CD4-positive, alpha-beta memory T cell (primary cell): ENCODE measurements at regions not wholly inside any gene's neighbourhood (a gene's known extent, or its start where the extent isn't known, plus 50 kb on each side); places are given as distances from the start of the nearest gene placed in this dataset.
A peak's percentile ranks its signal among the peaks of the same experiment; 100 is the strongest.

Experiments
- CTCF ChIA-PET: fragments of 350-600 bp; sonication (Branson Sonifier 250); formaldehyde crosslinking; loops from one replicate; lab custom pipeline; 2021; ENCODE audit warnings: inconsistent platforms; ENCODE audit not compliant: partially characterized antibody; lab: Charles Lee
- POLR2A ChIA-PET: fragments of 350-600 bp; sonication (Branson Sonifier 250); formaldehyde crosslinking; loops from one replicate; lab custom pipeline; 2021; ENCODE audit not compliant: partially characterized antibody; lab: Charles Lee
- DNase-seq, 5 donors: peaks; one replicate each; pipeline versions ENCODE4 v3.0.0 to v3.0.0-alpha.2; 2020 to 2022; ENCODE audit warnings: mixed read lengths in 1 of 5
- H3K27ac ChIP-seq: one replicate; pipeline ENCODE4 v1.7.0; 2013; ENCODE audit warnings: low read depth, low read length
- H3K27me3 ChIP-seq: 2 replicates; pipeline ENCODE4 v1.7.0; 2013; ENCODE audit warnings: mild to moderate bottlenecking, low read length, moderate library complexity; ENCODE audit not compliant: insufficient read depth
- H3K36me3 ChIP-seq: 2 replicates; pipeline ENCODE4 v1.7.0; 2013; ENCODE audit warnings: mild to moderate bottlenecking, low read length, moderate library complexity; ENCODE audit not compliant: insufficient read depth
- H3K4me1 ChIP-seq: 2 replicates; pipeline ENCODE4 v1.7.0; 2013; ENCODE audit warnings: mild to moderate bottlenecking, low read length, moderate library complexity; ENCODE audit not compliant: insufficient read depth
- H3K4me3 ChIP-seq, 2 donors: one replicate each; pipeline ENCODE4 v1.7.0; 2013; ENCODE audit warnings: low read length in 2 of 2, mild to moderate bottlenecking in 1 of 2
- H3K9me3 ChIP-seq, 2 donors: one replicate each; pipeline ENCODE4 v1.7.0; 2013; ENCODE audit warnings: low read length in 2 of 2, control low read depth in 1 of 2; ENCODE audit not compliant: control insufficient read depth in 1 of 2
- H3K27ac Mint-ChIP-seq, 7 donors: one replicate each; pipeline ENCODE4 v1.8.0; 2020 to 2021; ENCODE audit warnings: mixed read lengths in 7 of 7, mild to moderate bottlenecking in 6 of 7, inconsistent platforms in 3 of 7, moderate library complexity in 3 of 7
- H3K27me3 Mint-ChIP-seq, 2 donors: one replicate each; pipeline ENCODE4 v1.8.0; 2020 to 2021; ENCODE audit warnings: mixed read lengths in 2 of 2
- H3K36me3 Mint-ChIP-seq, 2 donors: one replicate each; pipeline ENCODE4 v1.8.0; 2020 to 2021; ENCODE audit warnings: mixed read lengths in 2 of 2, inconsistent platforms in 1 of 2, mild to moderate bottlenecking in 1 of 2
- H3K4me1 Mint-ChIP-seq, 4 donors: one replicate each; pipeline ENCODE4 v1.8.0; 2020 to 2021; ENCODE audit warnings: mixed read lengths in 4 of 4, mild to moderate bottlenecking in 1 of 4
- H3K4me3 Mint-ChIP-seq, 8 donors: one replicate each; pipeline ENCODE4 v1.8.0; 2020 to 2021; ENCODE audit warnings: mixed read lengths in 8 of 8, mild to moderate bottlenecking in 7 of 8, moderate library complexity in 6 of 8, inconsistent platforms in 3 of 8
- H3K9me3 Mint-ChIP-seq, 8 donors: one replicate each; pipeline ENCODE4 v1.8.0; 2020 to 2021; ENCODE audit warnings: mixed read lengths in 8 of 8, mild to moderate bottlenecking in 5 of 8, inconsistent platforms in 3 of 8, moderate library complexity in 1 of 8
- intact Hi-C: fragments of 100-400 bp; cut with micrococcal nuclease; formaldehyde crosslinking; loops from one replicate; pipeline ENCODE4 v1.15.1; 2023

DNA sequence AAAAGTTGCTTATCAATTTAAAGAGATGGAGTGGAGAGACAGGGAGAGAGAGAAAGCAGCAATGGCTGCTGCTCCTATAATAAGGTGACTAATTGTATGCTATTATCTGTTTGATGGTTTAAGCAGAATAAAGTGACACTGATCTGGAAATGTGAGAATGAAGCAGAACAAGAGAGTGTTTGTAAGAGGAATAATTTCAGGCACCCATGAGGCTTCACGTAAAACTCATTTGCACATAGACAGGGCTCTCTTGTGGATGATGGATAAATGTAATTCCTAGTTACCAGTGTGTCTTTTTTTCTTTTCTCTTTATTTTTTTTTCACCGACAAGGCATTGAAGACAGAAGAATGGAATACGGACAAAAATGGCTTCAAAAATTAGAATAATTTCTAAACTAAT is 228.8 kb upstream of the TYRP1 start:
- no peak for DNase-seq
- no peak overlapping the region for H3K27ac ChIP-seq
- H3K4me3 ChIP-seq = no peak overlapping the region
- H3K4me1 ChIP-seq = no peaks in the 10 kb centered on the region
- no peaks in the 10 kb centered on the region for H3K36me3 ChIP-seq
- no peaks in the 10 kb centered on the region for H3K36me3 Mint-ChIP-seq
- H3K27me3 ChIP-seq = no peaks in the 10 kb centered on the region
- peaks cover 0 to 31% (median 20%) of the 10 kb centered on the region in 8 donors for H3K9me3 Mint-ChIP-seq
- POLR2A ChIA-PET = no interaction called here
- no peaks in the 10 kb centered on the region for H3K4me1 Mint-ChIP-seq
- no peaks in the 10 kb centered on the region for H3K9me3 ChIP-seq
- H3K27me3 Mint-ChIP-seq = no peaks in the 10 kb centered on the region
- intact Hi-C loops = no loop called here
- H3K27ac Mint-ChIP-seq = no peak overlapping the region
- H3K4me3 Mint-ChIP-seq = no peak overlapping the region
- CTCF ChIA-PET = no interaction called here

DNA sequence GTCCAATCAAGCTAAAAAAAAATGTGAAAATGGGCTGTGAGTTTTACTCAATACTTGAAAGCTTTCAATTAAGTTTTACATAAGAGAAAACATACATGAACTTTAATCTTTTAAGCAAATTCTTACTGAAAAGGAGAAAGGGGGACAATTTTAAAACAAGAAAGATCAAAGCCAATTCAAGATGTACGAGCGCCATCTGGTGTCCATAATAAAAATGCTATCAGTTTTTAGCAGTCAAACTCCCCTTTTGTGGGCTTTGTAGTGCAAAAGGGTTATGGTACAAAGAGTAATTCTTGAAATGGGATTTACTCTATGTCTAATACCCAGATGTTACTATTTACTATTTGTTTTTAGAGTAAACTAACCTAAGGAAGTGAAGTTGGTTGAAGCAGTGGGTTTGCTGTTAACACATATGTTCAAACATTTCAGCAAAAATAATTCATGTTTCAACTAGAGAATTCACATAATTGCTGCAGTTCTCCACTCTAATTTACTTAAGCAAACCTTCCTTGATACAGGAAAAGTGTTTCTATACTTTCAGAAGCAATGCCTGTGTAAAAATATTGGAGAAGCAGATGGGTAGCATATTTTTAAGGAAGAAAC is 228.2 kb upstream of the TYRP1 start:
- intact Hi-C loops = no loop called here
- Mint-ChIP-seq H3K9me3 (peaks cover 0 to 34% (median 22%) of the 10 kb centered on the region in 8 donors), H3K36me3 (no peaks in the 10 kb centered on the region), H3K4me1 (no peaks in the 10 kb centered on the region), H3K27me3 (no peaks in the 10 kb centered on the region), H3K4me3 (no peak overlapping the region), H3K27ac (no peak overlapping the region)
- no peaks in the 10 kb centered on the region for H3K36me3 ChIP-seq
- ChIA-PET POLR2A (no interaction called here), CTCF (no interaction called here)
- no peaks in the 10 kb centered on the region for H3K27me3 ChIP-seq
- H3K4me3 ChIP-seq = no peak overlapping the region
- H3K27ac ChIP-seq = no peak overlapping the region
- H3K4me1 ChIP-seq = no peaks in the 10 kb centered on the region
- no peak for DNase-seq
- no peaks in the 10 kb centered on the region for H3K9me3 ChIP-seq

DNA sequence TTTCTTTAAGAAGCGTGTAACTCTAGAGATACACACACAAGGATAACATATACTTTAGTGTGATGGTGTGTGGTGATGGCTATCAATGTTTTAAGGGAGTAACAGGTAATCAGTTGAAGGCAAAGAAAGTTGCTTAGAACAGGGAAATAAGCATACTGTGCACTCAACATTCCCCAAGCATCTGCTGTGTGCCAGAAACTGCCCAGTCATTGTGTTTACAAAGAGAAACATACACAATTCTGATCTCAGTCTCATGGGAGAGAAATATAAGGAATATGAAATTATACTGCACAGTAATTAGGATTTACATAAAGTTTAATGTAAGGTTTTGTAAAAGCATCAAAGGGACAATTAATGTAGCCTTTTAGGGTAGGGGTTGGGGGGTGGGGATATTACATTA is 224.1 kb upstream of the TYRP1 start:
- H3K4me1 Mint-ChIP-seq = no peaks in the 10 kb centered on the region
- H3K27me3 ChIP-seq = no peaks in the 10 kb centered on the region
- H3K9me3 Mint-ChIP-seq = peaks cover 0 to 21% (median 15%) of the 10 kb centered on the region in 8 donors
- H3K4me3 Mint-ChIP-seq = no peak overlapping the region
- no peaks in the 10 kb centered on the region for H3K4me1 ChIP-seq
- no peaks in the 10 kb centered on the region for H3K36me3 ChIP-seq
- no peaks in the 10 kb centered on the region for H3K9me3 ChIP-seq
- intact Hi-C loops = no loop called here
- H3K36me3 Mint-ChIP-seq = no peaks in the 10 kb centered on the region
- no peak overlapping the region for H3K4me3 ChIP-seq
- no peak overlapping the region for H3K27ac ChIP-seq
- H3K27ac Mint-ChIP-seq = no peak overlapping the region
- H3K27me3 Mint-ChIP-seq = no peaks in the 10 kb centered on the region
- no peak for DNase-seq
- CTCF ChIA-PET = no interaction called here
- POLR2A ChIA-PET = no interaction called here

DNA sequence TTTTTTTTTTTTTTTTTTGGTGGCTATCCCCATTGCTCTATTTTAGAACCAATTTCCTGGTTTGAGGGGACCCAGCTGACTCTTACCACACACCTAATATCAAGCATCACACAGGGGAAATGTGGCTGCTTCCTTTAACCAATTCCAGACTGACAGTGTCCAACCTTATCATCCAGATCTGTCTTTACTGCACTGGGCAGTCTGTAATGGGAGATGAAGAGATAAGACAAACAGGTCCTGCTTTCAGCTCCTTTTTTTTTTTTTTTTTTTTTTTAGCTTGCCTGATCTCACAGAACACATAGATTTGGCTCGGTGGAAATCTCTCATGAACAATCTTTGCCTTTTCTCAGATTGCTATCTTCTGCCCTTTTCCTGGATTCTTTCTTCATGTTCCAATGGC is 198.8 kb upstream of the TYRP1 start:
- H3K36me3 Mint-ChIP-seq = no peaks in the 10 kb centered on the region
- H3K9me3 Mint-ChIP-seq = peaks cover 7 to 40% (median 22%) of the 10 kb centered on the region in 8 donors
- H3K27me3 ChIP-seq = no peaks in the 10 kb centered on the region
- no peak overlapping the region for H3K4me3 ChIP-seq
- no peak overlapping the region for H3K4me3 Mint-ChIP-seq
- no peak overlapping the region for H3K27ac Mint-ChIP-seq
- ChIA-PET CTCF (no interaction called here), POLR2A (no interaction called here)
- intact Hi-C loops = no loop called here
- no peaks in the 10 kb centered on the region for H3K4me1 ChIP-seq
- H3K36me3 ChIP-seq = no peaks in the 10 kb centered on the region
- DNase-seq = no peak
- H3K4me1 Mint-ChIP-seq = no peaks in the 10 kb centered on the region
- H3K27ac ChIP-seq = no peak overlapping the region
- H3K27me3 Mint-ChIP-seq = no peaks in the 10 kb centered on the region
- H3K9me3 ChIP-seq = no peaks in the 10 kb centered on the region

DNA sequence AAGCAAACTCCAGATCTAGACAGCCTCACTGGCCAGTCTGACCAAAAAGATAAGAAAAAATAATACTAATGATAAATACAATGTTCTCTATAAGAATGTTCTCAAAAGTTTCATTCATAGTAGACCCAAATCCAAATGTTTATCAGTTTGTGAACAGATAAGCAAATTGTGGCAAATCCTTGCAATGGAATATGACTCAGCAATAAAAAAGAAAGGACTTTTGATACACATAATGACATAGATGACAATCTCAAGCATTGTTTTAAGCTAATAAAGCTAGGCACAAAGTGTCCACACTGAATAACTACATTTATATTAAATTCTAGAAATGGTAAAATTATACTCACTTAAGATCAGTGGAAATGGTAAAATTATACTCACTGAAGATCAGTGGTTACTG is 195.4 kb upstream of the TYRP1 start:
- intact Hi-C loops = no loop called here
- H3K27me3 Mint-ChIP-seq = no peaks in the 10 kb centered on the region
- H3K9me3 Mint-ChIP-seq = peaks cover 6 to 28% (median 17%) of the 10 kb centered on the region in 8 donors
- no peak overlapping the region for H3K27ac Mint-ChIP-seq
- Histone ChIP-seq H3K4me3 (no peak overlapping the region), H3K27ac (no peak overlapping the region), H3K36me3 (no peaks in the 10 kb centered on the region), H3K4me1 (no peaks in the 10 kb centered on the region), H3K27me3 (no peaks in the 10 kb centered on the region), H3K9me3 (no peaks in the 10 kb centered on the region)
- no peaks in the 10 kb centered on the region for H3K4me1 Mint-ChIP-seq
- no peak overlapping the region for H3K4me3 Mint-ChIP-seq
- no peaks in the 10 kb centered on the region for H3K36me3 Mint-ChIP-seq
- CTCF ChIA-PET = no interaction called here
- POLR2A ChIA-PET = no interaction called here
- DNase-seq = no peak

DNA sequence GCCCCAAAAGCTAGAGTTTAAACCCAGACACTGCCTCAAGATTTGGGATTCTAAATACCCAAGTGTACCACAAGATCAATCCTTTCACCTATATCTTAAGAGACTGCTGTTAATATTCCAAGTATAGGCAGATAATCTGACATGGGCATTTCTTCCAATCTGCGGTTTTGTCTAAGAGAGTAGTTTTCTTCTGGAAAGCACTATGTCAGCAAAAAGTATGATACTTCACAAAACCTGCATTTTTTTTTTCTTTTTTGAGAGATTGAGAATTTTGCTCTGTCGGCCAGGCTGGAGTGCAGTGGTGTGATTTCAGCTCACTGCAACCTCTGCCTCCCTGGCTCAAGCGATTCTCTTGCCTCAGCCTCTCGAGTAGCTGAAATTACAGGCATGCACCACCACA is 190.7 kb upstream of the TYRP1 start:
- Histone ChIP-seq H3K9me3 (no peaks in the 10 kb centered on the region), H3K4me3 (no peak overlapping the region), H3K4me1 (no peaks in the 10 kb centered on the region), H3K36me3 (no peaks in the 10 kb centered on the region), H3K27ac (no peak overlapping the region), H3K27me3 (no peaks in the 10 kb centered on the region)
- Mint-ChIP-seq H3K9me3 (peaks cover 0 to 35% (median 17%) of the 10 kb centered on the region in 8 donors), H3K27me3 (no peaks in the 10 kb centered on the region), H3K36me3 (no peaks in the 10 kb centered on the region), H3K27ac (no peak overlapping the region), H3K4me3 (no peak overlapping the region), H3K4me1 (no peaks in the 10 kb centered on the region)
- intact Hi-C loops = no loop called here
- CTCF ChIA-PET = no interaction called here
- POLR2A ChIA-PET = no interaction called here
- no peak for DNase-seq

DNA sequence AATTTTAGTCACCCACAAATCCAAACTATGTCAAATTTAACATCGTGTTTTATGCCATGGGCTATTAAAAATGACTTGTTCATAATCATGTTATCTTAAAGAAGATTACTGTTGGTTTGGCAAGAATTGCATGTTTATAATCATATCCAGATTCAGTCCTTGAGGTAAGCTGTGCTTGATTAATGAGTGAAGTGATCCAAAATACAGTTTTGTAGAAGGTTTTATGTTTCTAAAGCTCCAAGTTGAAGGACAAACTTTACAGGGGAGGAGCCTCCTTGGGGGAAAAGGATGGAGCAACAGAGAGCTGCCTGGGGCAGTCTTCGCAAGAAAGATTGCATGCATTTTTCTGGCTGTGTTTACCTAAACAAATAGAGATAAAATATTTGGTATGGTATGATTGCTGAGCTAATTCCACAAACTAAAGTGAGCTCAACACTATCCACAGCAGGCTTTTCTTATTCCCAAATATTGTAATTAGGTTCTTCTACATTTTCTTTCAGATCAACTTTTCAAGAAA is 189.5 kb upstream of the TYRP1 start:
- Histone ChIP-seq H3K36me3 (no peaks in the 10 kb centered on the region), H3K27ac (no peak overlapping the region), H3K4me3 (no peak overlapping the region), H3K4me1 (no peaks in the 10 kb centered on the region), H3K27me3 (no peaks in the 10 kb centered on the region), H3K9me3 (no peaks in the 10 kb centered on the region)
- peak overlapping the region in 1 of 7 donors; percentile 29 for H3K27ac Mint-ChIP-seq
- H3K9me3 Mint-ChIP-seq = peaks cover 0 to 41% (median 21%) of the 10 kb centered on the region in 8 donors
- CTCF ChIA-PET = no interaction called here
- no peaks in the 10 kb centered on the region for H3K27me3 Mint-ChIP-seq
- no peak overlapping the region for H3K4me3 Mint-ChIP-seq
- no peaks in the 10 kb centered on the region for H3K36me3 Mint-ChIP-seq
- POLR2A ChIA-PET = no interaction called here
- DNase-seq = no peak
- intact Hi-C loops = no loop called here
- H3K4me1 Mint-ChIP-seq = no peaks in the 10 kb centered on the region
